Uterus (tissue), 3 donors: ENCODE measurements at regions not wholly inside any gene's neighbourhood (a gene's known extent, or its start where the extent isn't known, plus 50 kb on each side); places are given as distances from the start of the nearest gene placed in this dataset.

Source experiments
- DNase-seq, 2 donors: peaks; one replicate each; pipeline ENCODE4 v3.0.0-alpha.2; 2019 to 2020
- H3K27ac ChIP-seq, 2 donors: fragments of 200-600 bp; sonication (generic); 1 replicate in 1 of 2; 2 replicates in 1 of 2; pipeline ENCODE4 v1.5.1; 2016 to 2018
- H3K27me3 ChIP-seq, 2 donors: fragments of 200-600 bp; sonication (generic); one replicate each; pipeline ENCODE4 v1.5.1; 2018 to 2019; ENCODE audit warnings: control low read depth in 1 of 2
- H3K36me3 ChIP-seq, 2 donors: fragments of 200-600 bp; sonication (generic); one replicate each; pipeline ENCODE4 v1.5.1; 2019; ENCODE audit warnings: control low read depth in 1 of 2
- H3K4me1 ChIP-seq, 2 donors: fragments of 200-600 bp; sonication (generic); one replicate each; pipeline ENCODE4 v1.5.1; 2018 to 2019; ENCODE audit warnings: control low read depth in 1 of 2
- H3K4me3 ChIP-seq, 2 donors: fragments of 200-600 bp; sonication (generic); 1 replicate in 1 of 2; 2 replicates in 1 of 2; pipeline ENCODE4 v1.5.1; 2018 to 2019; ENCODE audit warnings: mild to moderate bottlenecking in 1 of 2
- H3K9me3 ChIP-seq, 2 donors: fragments of 200-600 bp; sonication (generic); one replicate each; pipeline ENCODE4 v1.5.1; 2019; ENCODE audit warnings: control low read depth in 1 of 2
- CTCF ChIP-seq, 4 experiments: fragments of 200-600 bp in 2 of 4; fragments of 450-650 bp in 2 of 4; sonication (generic) in 2 of 4; IDR thresholded peaks; one replicate each; pipeline ENCODE4 v1.5.1; 2016 to 2019; ENCODE audit warnings: antibody characterized with exemption in 4 of 4, mild to moderate bottlenecking in 2 of 4, moderate library complexity in 1 of 4
- POLR2A ChIP-seq, 2 donors: fragments of 450-650 bp; IDR thresholded peaks; one replicate each; pipeline ENCODE4 v1.6.1; 2016; ENCODE audit warnings: antibody characterized with exemption in 2 of 2, mild to moderate bottlenecking in 1 of 2, moderate library complexity in 1 of 2
- intact Hi-C: fragments of 100-400 bp; cut with DNase I; formaldehyde crosslinking; loops from one replicate; pipeline ENCODE4 v1.15.1; 2023; ENCODE audit warnings: low total_unique reads
- donor health status: DM: yes; HTN: yes; CAD: no.

GRCh38 chr2:67689651-67690050, 292.5 kb downstream of the ETAA1 start:
- H3K27me3 ChIP-seq = no peaks in the 10 kb centered on the region
- intact Hi-C loops = no loop called here
- no peak for DNase-seq
- no peaks in the 10 kb centered on the region for H3K9me3 ChIP-seq
- TF ChIP-seq POLR2A (IDR thresholded peaks at IDR 0.05) (no peak), CTCF (IDR thresholded peaks at IDR 0.05) (no peak)
- H3K4me3 ChIP-seq = no peak overlapping the region
- H3K36me3 ChIP-seq = no peaks in the 10 kb centered on the region
- H3K27ac ChIP-seq = no peak overlapping the region
- no peaks in the 10 kb centered on the region for H3K4me1 ChIP-seq

GRCh38 chr2:67694445-67694844, 297.3 kb downstream of the ETAA1 start:
- DNase-seq = no peak
- no peaks in the 10 kb centered on the region for H3K27me3 ChIP-seq
- intact Hi-C loops = no loop called here
- TF ChIP-seq POLR2A (IDR thresholded peaks at IDR 0.05) = no peak
- no peak for TF ChIP-seq CTCF (IDR thresholded peaks at IDR 0.05)
- no peaks in the 10 kb centered on the region for H3K9me3 ChIP-seq
- no peaks in the 10 kb centered on the region for H3K36me3 ChIP-seq
- no peak overlapping the region for H3K27ac ChIP-seq
- no peak overlapping the region for H3K4me3 ChIP-seq
- no peaks in the 10 kb centered on the region for H3K4me1 ChIP-seq

- Histone ChIP-seq H3K4me1 (no peaks in the 10 kb centered on the region), H3K36me3 (no peaks in the 10 kb centered on the region), H3K9me3 (no peaks in the 10 kb centered on the region), H3K27me3 (no peaks in the 10 kb centered on the region), H3K27ac (no peak overlapping the region), H3K4me3 (no peak overlapping the region)
- intact Hi-C loops = no loop called here
- DNase-seq = no peak
- no peak for TF ChIP-seq CTCF (IDR thresholded peaks at IDR 0.05)
- TF ChIP-seq POLR2A (IDR thresholded peaks at IDR 0.05) = no peak
Observed at GRCh38 chr2:67701011-67701410, 303.9 kb downstream of the ETAA1 start.

GRCh38 chr2:67702284-67702683, 305.2 kb downstream of the ETAA1 start:
- DNase-seq = no peak
- TF ChIP-seq POLR2A (IDR thresholded peaks at IDR 0.05) (no peak), CTCF (IDR thresholded peaks at IDR 0.05) (no peak)
- intact Hi-C loops = no loop called here
- Histone ChIP-seq H3K4me3 (no peak overlapping the region), H3K36me3 (no peaks in the 10 kb centered on the region), H3K4me1 (no peaks in the 10 kb centered on the region), H3K27me3 (no peaks in the 10 kb centered on the region), H3K27ac (no peak overlapping the region), H3K9me3 (no peaks in the 10 kb centered on the region)

GRCh38 chr2:67702937-67703336, 305.8 kb downstream of the ETAA1 start:
- intact Hi-C loops = no loop called here
- no peak for TF ChIP-seq POLR2A (IDR thresholded peaks at IDR 0.05)
- TF ChIP-seq CTCF (IDR thresholded peaks at IDR 0.05) = no peak
- no peak for DNase-seq
- Histone ChIP-seq H3K36me3 (no peaks in the 10 kb centered on the region), H3K27me3 (no peaks in the 10 kb centered on the region), H3K4me3 (no peak overlapping the region), H3K9me3 (no peaks in the 10 kb centered on the region), H3K27ac (no peak overlapping the region), H3K4me1 (no peaks in the 10 kb centered on the region)
